ENCODE measurements at regions not wholly inside any gene's neighbourhood (a gene's known extent, or its start where the extent isn't known, plus 50 kb on each side); places are given as distances from the start of the nearest gene placed in this dataset.

DNA sequence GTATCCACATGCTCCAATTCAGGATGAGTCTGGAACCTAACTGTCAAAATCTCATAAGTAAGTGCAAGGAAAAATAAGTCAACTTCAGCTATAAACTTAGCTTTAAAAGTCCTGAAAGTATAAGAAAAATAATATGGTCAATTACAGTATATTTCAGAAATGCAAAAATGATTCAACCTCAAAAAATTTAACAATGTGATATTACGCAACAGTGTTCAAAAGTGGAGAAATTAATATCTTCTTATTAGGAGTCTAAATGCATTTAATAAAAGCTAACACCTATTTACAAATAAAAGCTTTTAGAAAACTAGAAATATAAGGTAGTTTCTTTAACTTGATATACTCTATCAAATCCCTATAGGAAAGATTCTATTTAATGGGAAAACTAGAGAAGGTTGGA, 111.2 kb upstream of the OPRM1 start:
- Histone ChIP-seq H3K4me3 (no peak overlapping the region), H3K27ac (no peak overlapping the region), H3K36me3 (no peaks in the 10 kb centered on the region), H3K27me3 (no peaks in the 10 kb centered on the region), H3K9me3 (no peaks in the 10 kb centered on the region), H3K4me1 (no peaks in the 10 kb centered on the region)
- ATAC-seq (ENCODE audit: low FRiP score in 2 of 2) = no peak
- TF ChIP-seq POLR2AphosphoS5 (IDR thresholded peaks at IDR 0.05) (no peak), EP300 (IDR thresholded peaks at IDR 0.05) (no peak), POLR2A (IDR thresholded peaks at IDR 0.05) (no peak), CTCF (IDR thresholded peaks at IDR 0.05) (no peak)
- 95% methylated on average over 1 of the region's 1 CpG for WGBS, 2 donors
- DNase-seq = no peak

DNA sequence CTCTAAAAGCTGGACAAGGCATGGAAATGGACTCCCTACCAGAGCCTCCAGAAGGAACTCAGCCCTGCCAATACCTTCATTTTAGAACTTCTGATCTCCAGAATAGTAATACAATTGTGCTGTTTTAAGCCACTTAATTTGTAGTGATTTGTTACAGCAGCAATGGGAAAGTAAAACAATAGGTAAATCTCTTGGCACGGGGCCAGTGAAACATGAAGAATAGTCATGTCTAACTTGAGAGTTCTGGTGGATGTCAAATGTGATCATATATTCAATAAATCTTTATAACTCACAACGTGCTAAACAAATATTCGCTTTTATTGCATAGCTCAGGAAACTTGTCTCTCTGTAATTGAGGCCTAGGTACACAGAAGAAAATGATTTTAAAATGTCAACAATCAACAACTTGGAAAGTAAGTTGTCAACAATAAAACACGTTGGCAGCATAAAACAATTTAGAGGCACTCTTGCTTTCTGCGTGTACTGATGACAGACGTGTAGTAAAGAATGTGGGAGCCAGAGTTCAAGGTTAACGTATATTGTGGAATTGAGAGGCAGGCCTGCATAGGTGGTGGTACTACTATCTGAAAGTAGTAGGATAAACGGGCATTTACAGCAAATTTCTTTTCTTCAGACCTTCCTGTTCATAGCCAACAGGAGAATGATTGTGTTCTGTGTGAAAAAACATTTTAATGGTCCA, 140.5 kb upstream of the OPRM1 start:
- H3K27ac ChIP-seq = no peak overlapping the region
- WGBS, 2 donors = 75 to 76% methylated on average over 8 of the region's 8 CpGs
- no peaks in the 10 kb centered on the region for H3K27me3 ChIP-seq
- no peak for TF ChIP-seq POLR2A (IDR thresholded peaks at IDR 0.05)
- TF ChIP-seq EP300 (IDR thresholded peaks at IDR 0.05) = no peak
- TF ChIP-seq POLR2AphosphoS5 (IDR thresholded peaks at IDR 0.05) = no peak
- no peak for TF ChIP-seq CTCF (IDR thresholded peaks at IDR 0.05)
- H3K4me3 ChIP-seq = no peak overlapping the region
- no peaks in the 10 kb centered on the region for H3K4me1 ChIP-seq
- H3K36me3 ChIP-seq = no peaks in the 10 kb centered on the region
- no peaks in the 10 kb centered on the region for H3K9me3 ChIP-seq
- DNase-seq = no peak
- ATAC-seq (ENCODE audit: low FRiP score in 2 of 2) = no peak

DNA sequence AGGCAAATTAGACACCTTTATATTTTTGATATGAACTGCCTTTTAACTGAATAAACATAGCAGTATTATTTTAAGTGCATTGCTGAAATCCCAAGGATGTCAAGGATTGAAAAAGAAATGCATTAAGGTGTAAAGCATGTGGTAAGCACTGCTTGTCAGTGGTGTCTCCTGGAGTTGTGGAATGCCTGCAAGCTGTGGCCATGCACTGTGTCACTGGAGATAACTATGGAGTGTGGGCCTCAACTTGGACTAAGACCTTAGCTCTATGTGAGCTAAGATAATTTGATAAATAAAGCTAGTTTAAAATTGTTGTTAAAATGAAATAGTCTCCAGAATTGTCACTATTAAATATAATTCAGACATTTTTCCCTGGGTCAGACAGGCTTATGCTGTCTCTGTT, 156.6 kb upstream of the OPRM1 start:
- Histone ChIP-seq H3K9me3 (peaks cover 0 to 7% (median 0%) of the 10 kb centered on the region in 4 donors), H3K36me3 (no peaks in the 10 kb centered on the region), H3K27me3 (no peaks in the 10 kb centered on the region), H3K4me3 (no peak overlapping the region), H3K4me1 (no peaks in the 10 kb centered on the region), H3K27ac (no peak overlapping the region)
- ATAC-seq (ENCODE audit: low FRiP score in 2 of 2) (no peak), DNase-seq (no peak)
- TF ChIP-seq POLR2AphosphoS5 (IDR thresholded peaks at IDR 0.05) (no peak), POLR2A (IDR thresholded peaks at IDR 0.05) (no peak), CTCF (IDR thresholded peaks at IDR 0.05) (no peak), EP300 (IDR thresholded peaks at IDR 0.05) (no peak)

DNA sequence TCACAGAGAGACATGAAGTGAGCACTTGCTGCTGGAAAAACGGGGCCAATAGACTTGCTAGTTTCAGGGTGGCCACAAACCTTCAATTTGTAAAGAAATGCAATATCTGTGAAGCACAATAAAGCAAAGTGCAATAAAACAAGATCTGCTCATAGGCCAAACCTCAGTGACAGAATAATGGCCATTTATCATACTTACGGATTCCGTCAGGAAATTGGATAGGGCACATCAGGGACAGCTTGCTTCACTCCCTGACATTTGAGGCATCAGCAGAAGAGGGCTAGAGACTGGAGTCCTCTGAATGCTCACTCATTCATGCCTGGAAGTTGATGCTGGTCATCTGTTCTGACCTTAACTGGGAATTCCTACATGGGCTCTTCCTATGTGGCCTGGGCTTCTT, 165.5 kb upstream of the OPRM1 start:
- no peak overlapping the region for H3K4me3 ChIP-seq
- ATAC-seq (ENCODE audit: low FRiP score in 2 of 2) (no peak), DNase-seq (no peak)
- H3K27ac ChIP-seq = no peak overlapping the region
- no peaks in the 10 kb centered on the region for H3K36me3 ChIP-seq
- no peaks in the 10 kb centered on the region for H3K27me3 ChIP-seq
- no peak for TF ChIP-seq CTCF (IDR thresholded peaks at IDR 0.05)
- TF ChIP-seq POLR2A (IDR thresholded peaks at IDR 0.05) = no peak
- TF ChIP-seq EP300 (IDR thresholded peaks at IDR 0.05) = no peak
- TF ChIP-seq POLR2AphosphoS5 (IDR thresholded peaks at IDR 0.05) = no peak
- WGBS, 2 donors = 80 to 89% methylated on average over 3 of the region's 3 CpGs
- no peaks in the 10 kb centered on the region for H3K4me1 ChIP-seq
- no peaks in the 10 kb centered on the region for H3K9me3 ChIP-seq

GRCh38 chr6:153872946-153873345, 166.1 kb upstream of the OPRM1 start:
- Histone ChIP-seq H3K36me3 (no peaks in the 10 kb centered on the region), H3K27ac (no peak overlapping the region), H3K4me1 (no peaks in the 10 kb centered on the region), H3K27me3 (no peaks in the 10 kb centered on the region), H3K4me3 (no peak overlapping the region), H3K9me3 (no peaks in the 10 kb centered on the region)
- peak in 1 of 2 donors; percentile 51 for DNase-seq
- no peak for ATAC-seq (ENCODE audit: low FRiP score in 2 of 2)
- TF ChIP-seq EP300 (IDR thresholded peaks at IDR 0.05) (peak in 1 of 4 donors; percentile 41), CTCF (IDR thresholded peaks at IDR 0.05) (no peak)
- WGBS, 2 donors = 61 to 69% methylated on average over 2 of the region's 2 CpGs
